Eye (tissue), 1 donor: ENCODE measurements at regions not wholly inside any gene's neighbourhood (a gene's known extent, or its start where the extent isn't known, plus 50 kb on each side); places are given as distances from the start of the nearest gene placed in this dataset.
A peak's percentile ranks its signal among the peaks of the same experiment; 100 is the strongest.

ENCODE experiments used
- DNase-seq: peaks from one replicate; pipeline ENCODE4 v3.0.0-alpha.2; 2015

DNA sequence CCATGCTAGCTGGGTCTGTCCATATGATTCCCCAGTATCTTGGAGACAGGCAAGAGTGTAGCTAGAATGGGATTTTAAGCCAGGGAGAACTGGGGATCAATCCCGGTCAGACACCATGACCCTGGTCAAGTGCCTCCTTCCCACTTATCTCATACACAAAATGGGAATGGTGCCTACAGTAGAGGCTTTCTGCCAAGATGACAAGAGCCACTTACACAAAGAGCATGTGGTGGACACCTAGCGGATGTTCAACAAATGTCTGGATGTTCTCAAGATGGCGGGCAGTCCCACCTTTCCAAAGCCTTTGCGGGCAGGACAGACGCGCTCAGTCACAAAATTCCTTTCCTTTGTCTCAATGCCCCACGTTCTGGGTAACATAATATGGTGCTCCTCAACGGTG is 57.3 kb downstream of the MAF start:
- DNase-seq, result no peak

DNA sequence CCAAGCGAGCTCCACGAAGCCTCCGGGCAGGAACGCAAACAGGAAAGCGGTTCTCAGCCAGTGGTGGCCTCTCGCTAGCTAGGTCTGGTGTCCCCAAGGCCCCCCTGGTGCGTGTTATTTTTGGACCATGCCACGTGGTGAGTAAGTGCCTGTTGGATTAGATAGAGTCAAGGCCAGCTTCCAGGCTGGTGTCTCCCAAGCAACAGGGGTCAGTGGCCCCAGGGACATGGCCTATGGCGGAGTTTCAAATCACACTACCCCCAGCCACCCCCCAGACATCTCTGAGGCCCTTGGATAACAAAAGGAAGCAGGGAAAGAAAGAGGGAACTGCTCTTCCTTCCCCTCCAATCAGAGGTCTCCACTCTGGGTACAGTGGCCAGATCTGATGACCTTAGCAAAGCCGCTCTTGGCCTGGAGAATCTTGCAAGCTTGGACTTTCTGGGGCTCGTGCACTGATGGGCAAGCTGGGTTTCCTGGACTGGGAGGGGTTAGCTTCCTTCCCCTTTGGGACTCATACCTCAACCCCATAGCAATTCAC is 58.2 kb downstream of the MAF start:
- no peak for DNase-seq

DNA sequence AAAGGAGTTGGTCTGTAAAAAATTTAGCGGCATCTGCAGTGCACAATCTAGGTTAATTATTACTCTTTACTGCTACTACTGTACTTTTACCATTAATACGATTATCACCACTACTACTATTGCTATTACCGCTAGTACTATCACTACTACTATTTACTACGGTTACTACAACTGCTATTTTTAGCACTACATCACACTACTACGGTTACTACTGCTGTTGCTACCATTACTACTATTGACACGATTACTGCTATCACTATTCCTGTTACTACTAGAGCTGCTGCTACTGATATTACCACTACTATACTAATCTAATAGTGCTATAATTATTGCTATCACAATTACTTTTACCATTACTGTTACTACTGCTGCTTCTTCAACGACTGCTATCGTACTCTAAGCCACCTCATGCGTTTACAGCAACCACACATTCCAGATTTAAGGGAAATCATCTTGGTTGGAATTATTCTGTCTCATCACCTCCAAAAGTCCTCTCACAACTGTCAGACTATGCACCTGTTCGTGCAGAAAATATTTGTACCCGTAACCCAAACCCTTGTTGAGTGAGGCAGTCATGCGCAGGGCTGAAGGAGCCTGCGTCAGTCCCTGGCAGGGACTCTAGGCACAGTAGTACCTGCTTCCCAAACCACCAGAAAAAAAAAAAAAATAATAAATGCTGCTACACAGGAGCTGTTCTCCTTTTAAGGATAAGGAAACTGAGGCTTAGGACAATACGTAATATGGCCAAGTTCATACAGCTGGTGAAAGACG is 59.5 kb downstream of the MAF start:
- DNase-seq, result no peak

DNA sequence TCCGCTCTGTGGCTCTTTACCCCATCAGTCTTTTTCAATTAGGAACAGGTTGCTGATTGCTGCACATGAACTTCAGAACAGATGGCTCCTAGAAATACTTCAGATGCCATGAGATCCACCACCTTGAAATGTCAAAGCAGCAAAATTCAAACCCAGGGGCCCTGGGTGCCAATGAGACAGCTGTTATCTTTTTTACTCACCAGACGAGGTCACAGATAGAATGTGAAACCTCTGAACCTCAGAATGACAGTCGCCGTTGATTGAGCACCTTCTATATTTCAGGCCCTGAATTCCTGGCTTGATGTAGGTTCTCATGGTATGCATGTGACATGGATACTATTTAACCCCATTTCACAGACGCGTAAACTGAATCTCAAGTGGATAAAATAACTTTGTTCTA is 63.0 kb downstream of the MAF start:
- no peak for DNase-seq

DNA sequence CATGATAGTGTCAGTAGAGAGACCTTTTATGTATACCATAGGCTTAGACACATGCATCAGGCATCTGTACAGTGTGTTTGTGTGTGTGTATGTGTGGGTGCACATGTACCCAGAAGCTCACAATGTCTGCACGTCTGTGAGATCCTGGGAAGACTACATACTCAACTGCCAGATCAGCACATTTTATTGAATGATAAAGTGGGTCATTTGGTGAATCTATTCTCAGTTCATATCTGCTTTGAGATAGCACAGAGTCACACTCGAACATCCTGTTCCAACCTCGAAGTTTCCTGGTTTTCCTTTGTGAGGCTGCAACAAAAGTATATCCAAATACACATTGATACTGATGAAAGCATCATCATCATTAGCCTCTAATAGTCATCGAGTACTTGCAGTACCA is 63.6 kb downstream of the MAF start:
- no peak for DNase-seq

DNA sequence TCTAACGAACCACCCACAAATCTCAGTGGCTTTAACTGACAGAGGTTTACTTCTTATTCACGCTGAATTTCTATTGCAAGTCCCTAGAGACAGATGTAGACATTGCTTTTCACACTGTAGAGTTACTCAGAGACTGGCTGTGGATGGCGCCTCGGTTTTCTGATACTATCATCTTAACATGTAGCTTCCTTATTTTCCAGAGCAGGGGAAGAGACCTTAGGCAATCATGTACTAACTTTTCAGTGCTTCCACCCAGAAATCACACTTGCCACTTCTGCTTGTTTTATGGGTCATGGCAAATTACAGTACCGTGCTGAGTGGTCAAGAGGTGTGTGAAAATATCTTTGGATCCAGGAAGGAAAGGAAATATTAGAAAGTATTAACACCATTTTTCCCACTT is 65.4 kb downstream of the MAF start:
- DNase-seq, result peak; percentile 3

DNA sequence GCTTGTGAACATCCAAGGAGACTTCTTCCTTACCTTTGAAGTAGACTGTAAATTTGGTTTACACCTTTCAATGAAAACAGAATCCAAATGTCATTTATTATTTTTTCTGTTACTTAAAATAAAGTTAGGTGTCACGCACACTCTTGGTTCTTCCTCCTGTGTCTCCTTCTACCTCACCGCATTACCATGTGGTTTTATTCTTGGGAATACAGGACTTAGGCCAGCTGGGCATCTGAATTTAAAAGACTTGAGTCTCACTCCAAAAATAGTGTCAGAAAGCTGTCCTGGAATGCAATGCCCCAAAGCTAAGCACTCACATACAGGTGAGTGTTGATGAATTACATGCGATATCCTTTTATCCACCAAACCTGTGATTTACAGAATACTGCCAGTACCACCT is 66.4 kb downstream of the MAF start:
- no peak for DNase-seq

DNA sequence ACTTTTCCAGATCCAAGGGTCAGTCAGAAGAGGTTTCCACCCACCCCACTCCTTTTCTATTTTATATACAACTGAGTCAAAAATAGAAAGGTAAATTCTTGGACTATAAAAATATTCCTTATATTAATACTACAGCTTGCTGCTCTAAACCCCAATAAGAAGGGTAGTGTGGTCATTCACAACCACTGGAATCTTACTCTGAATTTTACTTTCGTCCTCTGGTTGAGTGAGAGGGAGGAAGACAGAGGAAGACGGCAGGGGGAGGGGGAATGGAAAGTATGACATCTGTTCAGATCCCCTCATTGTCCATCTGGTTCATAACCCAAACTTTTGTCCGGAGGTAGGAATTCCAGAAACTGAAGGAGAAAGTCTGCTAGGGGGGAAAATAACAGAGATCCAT is 67.2 kb downstream of the MAF start:
- no peak for DNase-seq

DNA sequence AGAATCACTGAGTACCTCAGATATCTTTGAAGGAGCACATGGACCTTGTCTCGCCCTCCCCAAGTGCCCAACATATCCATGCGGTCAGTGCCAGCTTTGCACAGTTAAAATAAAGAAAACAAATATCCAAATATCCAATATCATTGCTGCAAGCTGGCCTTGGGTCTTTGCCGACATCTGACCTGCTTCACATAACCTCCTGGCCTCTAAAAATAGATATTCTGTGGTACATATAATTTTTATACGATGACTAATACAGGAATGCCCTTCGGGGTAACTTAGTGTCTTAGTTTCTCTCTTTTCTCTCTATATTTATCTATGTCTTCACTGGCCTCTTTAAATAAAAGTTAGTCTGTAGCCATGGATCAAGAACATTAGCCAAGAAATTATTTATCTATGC is 67.8 kb downstream of the MAF start:
- no peak for DNase-seq

DNA sequence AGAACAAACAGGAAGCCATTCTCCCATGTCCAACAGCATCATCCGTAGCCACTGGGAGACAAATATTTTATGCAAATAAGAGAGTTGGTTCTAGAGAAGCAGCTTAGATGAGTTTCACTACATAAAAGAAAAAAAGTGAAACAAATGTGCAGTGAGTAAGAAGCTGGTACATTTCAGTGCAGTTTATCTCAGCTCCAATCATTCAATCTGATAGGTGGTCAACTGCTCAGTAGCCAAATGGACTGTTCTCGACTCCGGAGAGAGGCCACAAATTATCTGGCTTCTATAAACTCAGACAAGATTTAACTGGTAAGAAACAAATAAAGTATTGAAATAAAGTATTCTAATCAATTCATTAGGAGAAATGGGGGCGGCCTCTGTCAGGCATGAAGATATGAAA is 68.3 kb downstream of the MAF start:
- no peak for DNase-seq

DNA sequence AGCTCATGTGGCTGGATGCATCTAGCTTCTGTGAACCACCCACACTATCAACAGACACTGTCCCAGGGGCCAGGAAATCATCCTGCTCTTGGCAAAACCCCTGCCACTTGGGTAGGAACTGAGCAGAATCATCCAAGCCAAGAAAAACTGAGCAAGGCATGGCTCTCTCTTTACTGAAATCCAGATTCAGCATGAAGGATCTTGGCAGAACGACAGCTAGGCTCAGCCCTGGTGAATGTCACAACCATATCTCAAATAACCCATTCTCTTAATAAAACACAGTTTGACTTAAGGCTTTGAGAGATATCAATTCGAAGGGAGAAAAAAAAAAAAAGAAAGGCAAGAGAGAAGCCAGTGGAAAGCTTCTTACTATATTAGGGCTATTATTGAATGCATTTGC is 72.2 kb downstream of the MAF start:
- peak; percentile 18 for DNase-seq

DNA sequence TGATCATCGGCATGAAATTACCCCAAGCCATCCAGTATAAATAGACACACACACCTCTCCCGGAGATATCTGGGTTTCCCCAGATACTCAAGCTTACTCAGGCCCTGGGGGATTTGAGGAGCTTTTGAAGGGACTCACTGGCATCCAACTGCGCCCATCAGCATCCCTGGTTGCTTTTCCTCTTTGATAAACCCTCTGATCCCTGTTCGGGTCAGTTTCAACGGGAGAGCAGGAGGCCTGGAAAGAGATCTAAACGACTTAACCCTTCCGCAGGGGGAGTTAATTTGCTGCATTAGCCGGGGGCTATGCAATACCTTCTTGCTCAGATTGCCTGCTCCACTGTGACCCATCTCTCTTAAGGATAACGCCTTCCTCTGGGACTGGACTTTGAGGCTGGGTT is 76.6 kb downstream of the MAF start:
- peak; percentile 48 for DNase-seq

DNA sequence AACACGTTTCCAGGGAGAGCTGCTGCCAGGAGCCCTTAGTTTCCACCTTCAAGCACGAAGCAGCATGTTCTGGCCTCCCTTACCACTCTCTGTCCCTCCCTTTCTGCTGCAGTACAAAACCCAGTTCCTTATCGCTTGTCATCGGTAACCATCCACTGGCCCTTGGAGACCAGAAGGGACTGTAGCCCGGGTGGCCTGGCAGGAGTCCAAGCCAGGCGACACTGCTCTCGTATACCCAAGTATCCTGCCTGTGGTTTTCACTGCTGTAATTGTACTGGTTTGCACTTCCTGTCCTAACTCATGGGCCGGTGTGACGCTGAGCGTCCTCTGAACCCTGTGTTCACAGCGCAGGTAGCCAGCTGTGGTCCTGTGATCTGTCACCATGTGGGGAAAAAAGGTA is 81.1 kb downstream of the MAF start:
- DNase-seq, result no peak

DNA sequence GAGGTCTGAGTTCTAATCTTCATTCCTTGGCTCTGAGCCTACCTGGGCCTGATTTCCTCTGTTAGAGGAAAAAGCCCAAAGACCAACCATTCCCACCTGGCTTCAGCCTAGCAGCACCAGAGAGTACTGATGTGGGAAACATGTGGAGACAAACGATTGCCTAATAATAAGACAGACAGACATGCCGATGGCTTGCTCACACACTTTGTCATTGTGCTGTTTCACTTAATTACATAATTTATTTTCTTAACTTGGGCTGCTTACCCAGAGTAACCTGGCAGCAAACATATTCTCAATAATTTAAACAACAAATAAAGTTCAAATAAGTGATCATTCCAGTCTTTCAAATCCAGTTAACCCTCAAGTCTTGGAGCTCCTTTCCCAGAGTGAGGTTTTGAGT is 83.4 kb downstream of the MAF start:
- DNase-seq, result no peak

DNA sequence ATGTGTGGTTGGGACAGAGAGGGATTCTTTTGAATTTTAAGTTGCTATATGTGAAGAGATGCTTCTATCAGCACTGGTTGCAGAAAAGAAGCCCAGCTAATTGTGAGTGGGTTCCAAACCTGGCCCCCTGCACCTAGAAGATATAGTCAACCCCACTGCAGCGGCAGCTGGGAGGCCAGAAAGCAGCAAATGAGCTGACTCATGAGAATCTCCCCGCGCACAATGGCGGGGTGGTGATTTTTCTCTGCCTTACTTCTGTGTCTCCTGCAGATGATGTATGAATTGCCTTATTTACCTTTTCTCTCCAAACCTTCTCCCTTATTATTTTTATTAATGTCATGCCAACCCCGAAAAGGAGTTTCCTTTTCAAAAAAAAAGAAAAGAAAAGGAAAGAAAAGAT is 89.7 kb downstream of the MAF start:
- DNase-seq, result no peak

DNA sequence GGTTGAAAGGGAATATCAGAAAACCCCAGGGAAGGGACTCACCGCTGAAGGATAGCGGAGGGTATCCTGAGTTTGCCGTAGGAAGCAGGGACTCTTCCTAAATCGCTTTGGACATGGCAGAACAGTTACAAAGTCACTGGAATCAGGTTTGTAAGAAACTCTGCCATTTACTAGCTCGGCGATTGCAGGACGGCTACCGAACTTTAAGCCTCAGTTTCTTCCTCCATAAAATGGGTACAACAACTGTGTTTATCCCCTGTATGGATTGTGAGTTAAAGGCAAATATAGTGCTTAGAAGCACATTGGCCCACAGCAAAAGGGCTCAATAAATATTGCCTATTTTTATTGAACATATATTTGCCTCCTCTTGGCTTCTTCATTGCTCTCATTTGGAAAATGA is 90.6 kb downstream of the MAF start:
- DNase-seq, result no peak

DNA sequence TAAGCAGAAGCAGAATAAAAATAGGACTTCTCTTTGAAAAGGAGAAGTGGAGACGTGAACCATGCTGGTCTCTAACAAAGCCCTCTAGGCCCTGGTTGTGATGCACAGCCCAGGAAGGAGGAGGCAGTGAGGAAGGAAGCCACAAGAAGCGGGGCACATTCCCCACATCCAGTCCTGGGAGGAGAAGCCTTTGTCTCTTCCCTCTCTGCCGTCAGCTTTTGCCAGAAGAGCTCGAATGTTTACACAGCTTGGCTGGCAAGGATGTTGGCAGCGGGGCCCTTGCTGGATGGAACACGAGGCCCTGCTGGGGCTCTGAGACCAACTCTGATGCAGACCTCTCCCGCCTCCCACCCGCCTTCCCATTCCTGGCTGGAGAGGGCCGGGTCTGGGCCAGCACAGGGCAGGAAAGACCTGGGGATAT is 91.3 kb downstream of the MAF start:
- DNase-seq, result peak; percentile 13

DNA sequence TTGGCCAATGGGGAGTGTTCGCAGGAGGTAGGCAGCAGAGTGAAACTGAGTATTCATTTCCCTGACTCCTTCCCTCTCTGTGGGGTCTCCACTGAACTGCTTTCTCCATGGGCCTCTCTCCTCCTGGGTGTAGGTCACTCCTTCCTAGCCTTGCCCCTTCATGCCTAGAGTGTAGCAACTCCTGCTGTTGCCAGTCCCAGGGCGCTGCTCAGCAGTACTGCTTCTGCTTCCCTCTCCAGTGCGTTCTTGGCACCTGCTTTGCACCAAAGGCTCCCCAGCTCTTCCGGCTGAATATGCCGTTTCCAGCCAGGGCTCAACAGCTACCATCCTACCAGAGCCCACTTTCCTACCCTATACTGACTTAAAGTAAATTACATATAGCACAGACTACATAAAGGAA is 92.2 kb downstream of the MAF start:
- no peak for DNase-seq

DNA sequence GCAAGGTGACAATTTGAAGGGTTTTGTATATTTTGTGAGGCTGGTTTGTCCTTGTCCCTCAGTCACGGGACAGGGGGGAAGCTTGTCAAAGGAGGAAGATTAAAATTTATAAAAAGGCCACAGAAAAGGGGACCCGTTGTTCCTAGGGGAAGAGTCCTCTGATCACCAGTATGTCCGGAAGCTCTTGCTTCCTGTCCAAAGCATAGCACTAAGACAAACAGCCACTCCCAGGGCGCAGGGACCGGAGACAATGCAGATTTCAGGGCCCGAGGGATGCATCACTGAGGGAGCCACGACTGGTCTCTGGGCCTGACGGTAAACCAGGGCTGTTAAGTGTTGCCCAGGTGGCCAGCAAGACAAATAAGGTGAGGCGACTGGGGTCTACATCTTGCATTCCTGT is 95.2 kb downstream of the MAF start:
- no peak for DNase-seq

DNA sequence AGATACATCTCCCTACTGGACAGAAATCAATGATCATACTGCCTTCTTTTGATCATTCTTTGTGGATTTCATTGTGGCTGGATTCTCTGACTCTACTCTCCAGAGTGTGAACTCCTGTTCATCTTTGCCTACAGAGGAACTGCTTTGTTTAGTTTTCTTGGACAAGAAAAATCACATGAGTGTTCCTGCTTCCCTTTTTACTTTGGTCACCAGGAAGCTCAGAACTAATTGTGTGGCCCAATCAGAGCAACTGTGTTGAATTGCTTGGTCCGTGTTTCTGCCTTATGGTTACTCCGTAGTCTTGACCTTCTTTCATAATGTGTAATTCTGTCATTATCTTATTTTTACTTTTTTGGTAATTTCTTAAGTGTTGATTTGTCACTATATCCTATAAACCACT is 97.0 kb downstream of the MAF start:
- no peak for DNase-seq

DNA sequence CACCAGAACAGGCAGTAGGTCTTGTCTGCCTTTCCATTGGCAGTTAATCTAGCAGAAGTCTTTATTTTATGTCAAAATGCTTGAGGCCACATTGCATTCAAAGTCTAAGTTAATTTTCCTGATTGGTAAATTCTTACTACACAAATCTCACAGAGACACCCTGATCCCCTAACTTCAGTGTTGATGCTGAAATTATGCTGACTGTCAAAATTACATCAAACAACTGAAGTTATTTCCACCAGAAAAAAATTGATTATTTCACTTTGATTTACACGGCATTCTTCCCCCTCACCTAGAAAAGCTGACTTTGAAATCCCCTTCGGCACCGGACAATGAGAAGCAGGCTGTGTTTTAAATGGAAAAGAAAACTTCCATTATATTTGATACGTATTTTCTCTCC is 99.1 kb downstream of the MAF start:
- no peak for DNase-seq

DNA sequence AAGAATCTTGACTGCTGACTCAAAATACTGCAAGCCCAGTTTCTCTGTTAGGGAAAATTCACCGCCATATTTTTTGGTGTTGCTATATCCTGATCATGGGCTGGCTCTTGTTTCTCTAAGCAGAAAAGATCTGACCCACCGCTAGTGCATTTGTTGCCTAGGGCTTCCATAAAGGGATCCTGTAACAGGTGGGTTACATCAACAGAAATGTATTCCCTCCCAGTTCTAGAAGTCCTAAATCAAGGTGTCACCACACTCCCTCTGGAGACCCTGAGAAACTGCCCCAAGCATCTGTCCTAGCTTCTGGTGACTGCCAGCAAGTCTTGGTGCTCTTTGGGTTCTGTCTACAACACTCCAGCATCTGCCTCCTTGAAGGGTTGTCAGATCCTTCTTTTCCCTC is 99.7 kb downstream of the MAF start:
- DNase-seq, result no peak

DNA sequence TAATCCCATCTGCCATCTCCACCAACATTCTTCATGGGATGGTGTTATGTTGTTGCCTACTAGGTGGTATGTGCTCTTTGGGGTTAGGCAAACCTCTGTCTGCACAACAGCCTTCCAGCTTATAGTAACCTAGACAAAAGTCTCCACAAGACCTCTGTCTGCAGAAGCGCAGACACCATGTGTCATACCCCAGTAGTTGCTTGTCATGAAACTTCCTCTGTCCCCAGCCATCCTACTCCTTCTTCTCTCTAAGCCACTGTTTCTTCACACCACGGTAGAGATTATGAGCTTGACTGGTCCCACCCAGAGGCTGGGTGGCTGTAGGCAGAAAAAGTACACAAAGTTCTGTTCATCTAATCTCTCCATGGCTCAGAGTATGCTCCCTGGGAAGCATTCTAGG is 100.3 kb downstream of the MAF start:
- no peak for DNase-seq

DNA sequence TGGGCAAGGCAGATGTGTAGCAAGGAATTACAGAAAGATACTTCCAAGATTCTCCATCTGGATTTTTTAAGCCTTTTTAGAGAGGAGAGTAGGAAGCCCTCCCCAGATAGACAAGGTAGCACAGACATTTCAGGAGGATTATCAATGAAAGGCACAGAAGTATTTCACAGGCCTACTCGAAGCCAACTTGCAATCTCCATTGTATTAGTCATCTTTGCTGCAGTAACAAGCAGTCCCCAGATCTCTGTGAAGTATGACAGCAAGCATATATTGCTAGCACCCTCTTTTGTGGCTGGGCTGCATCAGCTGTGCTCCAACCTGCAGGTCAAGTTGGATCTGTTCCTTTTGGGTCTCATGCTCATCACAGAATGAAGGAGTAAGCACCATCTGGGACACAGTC is 101.6 kb downstream of the MAF start:
- no peak for DNase-seq

DNA sequence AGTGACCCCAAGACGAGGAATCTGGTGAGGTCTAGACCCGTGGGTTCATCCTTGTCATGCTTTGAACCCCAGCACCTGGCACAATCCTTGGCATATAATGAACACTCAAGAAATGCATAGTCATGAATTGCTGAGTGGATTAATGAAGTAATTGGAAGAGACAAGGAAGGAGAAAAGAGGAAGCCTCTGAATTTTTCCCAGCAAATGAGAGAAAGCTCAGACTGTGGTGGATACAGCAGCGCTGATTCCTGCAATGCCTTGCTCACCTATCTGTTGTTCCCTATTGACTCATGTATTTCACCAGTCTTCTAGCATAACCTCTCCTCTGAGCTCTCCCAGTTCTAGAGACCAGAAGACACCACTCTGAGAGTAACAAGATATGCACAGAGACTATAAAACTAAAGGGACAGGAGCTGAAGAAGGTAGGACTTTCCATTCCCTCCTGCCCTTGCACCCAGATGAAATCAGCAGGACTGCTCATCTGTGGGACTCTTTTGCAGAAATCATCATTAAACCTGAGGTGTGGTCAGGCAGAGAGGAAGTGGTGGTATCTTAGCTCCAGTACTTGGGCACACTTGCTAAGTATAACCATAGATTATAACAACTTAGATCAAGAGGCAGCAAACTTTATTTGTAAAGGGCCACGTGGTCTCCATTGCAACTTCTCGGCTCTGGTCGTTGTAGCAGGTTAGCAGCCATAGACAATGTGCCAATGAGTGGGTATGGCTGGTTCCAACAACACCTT is 102.8 kb downstream of the MAF start:
- DNase-seq, result no peak
